HG02642 (cell line): ENCODE measurements at regions not wholly inside any gene's neighbourhood (a gene's known extent, or its start where the extent isn't known, plus 50 kb on each side); places are given as distances from the start of the nearest gene placed in this dataset.

ENCODE experiments used
- ATAC-seq: cut with Tn5 transposase; IDR thresholded peaks from one replicate; pipeline ENCODE4 v1.9.1; 2021; ENCODE audit warnings: mild to moderate bottlenecking; ENCODE audit not compliant: unreplicated experiment, poor library complexity

DNA sequence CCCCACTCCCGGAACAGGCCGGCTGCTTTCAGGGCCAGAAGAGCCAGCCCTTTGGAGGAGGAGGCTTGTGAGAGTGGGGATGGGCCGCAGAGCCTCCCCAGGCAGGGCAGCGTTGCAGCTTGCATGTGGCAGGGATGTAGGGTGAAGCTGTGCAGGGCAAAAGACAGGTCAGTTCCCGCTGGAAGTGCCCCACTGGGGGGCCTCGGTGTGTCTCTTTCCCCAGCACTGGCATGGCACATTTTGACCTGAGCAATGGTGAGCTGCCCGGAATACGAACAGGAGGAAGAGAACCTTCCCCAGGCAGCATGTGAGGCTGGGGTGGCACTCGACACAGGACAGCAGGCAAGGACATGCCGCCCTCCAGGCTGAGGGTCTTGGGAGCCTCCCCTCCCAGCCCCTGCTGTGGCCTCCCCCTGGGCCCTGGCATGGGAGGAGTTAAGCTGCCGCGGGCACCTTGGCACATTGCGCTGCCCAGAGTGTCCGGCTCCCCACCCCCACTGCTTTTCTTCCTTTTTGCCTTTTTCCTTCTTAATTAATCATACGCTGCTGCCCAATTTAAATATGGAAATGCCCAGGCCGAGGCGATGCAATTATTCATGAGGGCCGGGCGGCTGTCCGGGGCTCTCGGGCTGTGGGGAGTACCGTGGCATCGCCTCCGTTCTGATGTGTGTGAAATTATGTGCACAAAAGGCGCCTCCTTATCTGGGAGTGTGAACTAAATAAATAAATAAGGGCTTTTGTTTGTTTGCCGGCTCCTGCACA is 76.0 kb upstream of the WNT7B start:
- ATAC-seq = no peak

GRCh38 chr22:46053563-46054090 is 76.7 kb upstream of the WNT7B start:
- peak; percentile 36 for ATAC-seq

DNA sequence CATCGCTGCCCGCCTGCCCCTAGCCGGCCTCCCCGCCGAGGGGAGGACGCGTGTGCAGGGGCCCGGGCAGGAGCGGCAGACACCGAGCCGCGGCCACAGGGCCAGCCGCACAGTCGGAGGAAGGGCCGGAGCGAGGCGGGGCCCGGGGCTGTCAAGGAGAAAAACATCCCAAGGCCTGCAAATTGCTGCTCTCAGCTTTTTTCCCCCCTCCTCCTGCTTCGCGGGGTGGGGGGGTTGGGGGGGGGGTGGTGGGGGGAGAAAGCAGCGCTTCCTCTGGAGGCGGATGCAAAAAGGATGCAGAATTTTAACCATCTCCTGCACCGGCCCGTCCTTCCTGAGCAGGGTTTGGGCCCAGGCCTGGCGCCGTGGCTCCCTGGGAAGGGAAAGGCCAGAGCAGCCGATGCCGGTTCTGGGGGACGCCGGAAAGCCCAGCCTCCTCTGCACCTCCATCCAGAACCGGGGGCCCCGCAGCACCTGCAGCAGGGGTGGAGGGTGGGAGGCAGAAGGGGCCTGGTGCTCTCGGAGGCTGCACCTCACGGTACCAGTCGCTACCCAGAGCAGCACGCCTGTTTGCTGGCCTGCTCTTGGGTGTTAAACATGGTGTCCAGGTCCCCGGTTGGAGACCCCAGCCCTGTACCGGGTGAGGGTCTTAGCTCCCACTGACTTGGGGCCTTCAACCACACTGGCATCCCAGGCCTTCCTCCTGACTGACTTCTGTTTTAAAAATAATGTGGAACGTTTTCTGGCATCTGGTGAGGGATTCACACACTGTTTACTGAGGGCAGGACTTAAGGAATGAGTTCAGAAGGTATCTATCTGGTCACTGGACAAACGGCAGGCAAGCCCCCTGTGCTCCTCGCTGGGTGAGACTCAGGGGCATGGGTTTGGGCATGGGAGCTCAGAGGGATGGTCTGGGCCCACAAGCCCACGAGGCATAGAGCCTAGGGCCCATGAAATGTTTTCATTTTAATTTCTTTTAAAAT is 77.4 kb upstream of the WNT7B start:
- ATAC-seq = peak; percentile 34

DNA sequence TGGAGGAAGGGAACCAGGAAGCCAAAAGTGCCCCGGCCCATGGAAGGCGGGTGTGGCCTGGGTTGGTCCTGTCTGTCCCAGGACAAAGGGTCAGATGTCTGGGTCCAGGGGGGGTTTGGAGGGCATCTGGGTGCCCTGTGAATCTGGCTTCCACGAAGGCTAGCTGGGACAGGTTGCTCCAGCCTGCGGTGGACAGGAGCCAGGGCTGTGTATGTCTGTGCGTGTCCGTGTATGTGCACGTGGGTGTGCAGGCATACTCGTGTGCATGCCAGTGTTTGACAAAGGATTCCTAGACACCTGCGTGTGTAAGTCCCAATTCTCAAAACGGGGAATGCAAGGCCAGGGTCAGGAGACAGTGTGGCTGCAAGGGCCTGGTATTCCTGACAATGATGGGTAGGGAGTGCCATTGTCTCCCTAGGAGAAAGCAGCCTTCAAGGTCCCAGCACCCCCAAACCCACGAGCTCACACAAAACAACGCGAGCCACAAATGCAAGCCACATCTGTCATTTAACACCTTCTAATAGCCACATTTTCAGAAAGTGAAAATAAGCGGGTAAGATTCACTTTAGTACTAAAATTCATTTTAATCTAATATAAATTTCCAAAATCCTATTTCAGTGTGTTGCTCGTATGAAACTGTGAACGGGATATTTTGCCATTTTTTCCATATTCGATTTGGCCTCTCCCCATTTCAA is 78.4 kb upstream of the WNT7B start:
- ATAC-seq = no peak

GRCh38 chr22:46055911-46056545 is 79.1 kb upstream of the WNT7B start:
- no peak for ATAC-seq

DNA sequence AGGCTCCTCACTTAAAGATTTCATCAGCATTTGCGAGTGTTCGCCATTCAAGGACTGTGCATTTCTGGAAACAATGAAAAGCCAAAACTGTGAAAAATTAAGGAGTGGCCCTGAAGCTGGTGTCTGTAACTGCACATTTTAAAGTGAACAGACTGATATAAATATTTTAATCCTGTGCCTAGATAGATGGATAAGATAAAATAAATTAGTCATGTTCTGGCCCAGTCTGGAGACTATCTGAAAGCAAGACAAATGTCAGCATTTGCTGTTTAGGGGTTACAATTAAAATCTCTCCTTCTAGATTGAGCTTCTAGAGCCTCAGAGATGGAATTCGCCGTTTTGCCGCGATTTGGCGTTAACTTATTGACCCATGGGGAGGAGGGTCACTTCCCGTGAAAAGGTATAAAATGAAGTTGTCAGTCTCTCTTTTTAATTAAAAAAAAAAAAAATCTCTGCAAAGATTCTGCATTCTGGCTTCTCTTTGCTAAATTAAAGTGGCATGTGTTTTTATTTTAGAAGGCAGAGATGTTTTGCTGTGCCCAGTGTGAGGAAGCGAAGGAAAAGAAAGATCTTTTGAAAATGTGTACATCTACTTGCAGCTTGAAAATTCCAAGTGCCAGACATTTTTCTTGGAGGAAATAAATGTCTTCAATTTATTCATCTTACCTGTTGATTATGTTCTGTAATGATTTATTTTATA is 79.7 kb upstream of the WNT7B start:
- ATAC-seq = no peak

DNA sequence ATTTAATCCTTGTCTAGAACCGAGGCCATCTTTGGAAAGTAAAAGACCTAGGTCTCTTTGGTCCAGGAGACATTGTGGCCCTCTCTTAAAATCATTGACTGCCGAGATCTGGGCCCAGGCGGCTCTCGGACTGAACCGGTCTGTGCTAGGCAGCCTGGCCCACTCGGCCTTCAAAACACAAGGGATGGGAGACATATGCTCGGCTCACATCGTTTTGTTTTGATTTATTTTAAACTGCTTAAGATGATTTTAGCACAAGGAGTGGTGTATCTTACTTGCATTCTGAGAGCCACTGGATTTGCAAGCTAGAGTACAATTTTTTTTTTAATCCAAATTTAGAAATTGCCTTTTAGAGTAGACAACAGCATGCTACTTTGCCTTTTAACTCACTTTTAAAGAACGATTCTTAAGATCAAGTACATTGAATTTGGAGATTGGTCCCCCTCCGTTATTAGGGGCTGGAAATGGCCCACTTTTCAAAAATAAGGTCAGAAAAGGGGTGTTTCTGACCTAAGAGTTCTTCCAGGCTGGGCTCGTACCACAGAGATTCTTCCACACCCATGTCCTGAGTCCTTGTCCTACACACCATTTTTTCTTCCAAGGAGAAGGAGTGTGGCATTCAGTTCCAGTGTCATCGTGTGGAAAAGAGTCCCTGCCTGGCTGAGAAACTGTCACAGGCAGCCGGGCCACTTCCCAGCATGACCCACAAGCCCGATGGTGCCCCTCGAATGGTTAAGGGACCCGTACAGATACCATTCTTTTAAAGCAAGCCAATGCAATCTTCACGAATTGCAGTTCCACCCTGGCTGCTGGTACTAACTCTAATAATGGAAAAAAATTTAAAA is 80.5 kb upstream of the WNT7B start:
- peak; percentile 3 for ATAC-seq

- ATAC-seq = peak; percentile 69
Measured at GRCh38 chr22:46058091-46058420, 81.1 kb upstream of the WNT7B start.

DNA sequence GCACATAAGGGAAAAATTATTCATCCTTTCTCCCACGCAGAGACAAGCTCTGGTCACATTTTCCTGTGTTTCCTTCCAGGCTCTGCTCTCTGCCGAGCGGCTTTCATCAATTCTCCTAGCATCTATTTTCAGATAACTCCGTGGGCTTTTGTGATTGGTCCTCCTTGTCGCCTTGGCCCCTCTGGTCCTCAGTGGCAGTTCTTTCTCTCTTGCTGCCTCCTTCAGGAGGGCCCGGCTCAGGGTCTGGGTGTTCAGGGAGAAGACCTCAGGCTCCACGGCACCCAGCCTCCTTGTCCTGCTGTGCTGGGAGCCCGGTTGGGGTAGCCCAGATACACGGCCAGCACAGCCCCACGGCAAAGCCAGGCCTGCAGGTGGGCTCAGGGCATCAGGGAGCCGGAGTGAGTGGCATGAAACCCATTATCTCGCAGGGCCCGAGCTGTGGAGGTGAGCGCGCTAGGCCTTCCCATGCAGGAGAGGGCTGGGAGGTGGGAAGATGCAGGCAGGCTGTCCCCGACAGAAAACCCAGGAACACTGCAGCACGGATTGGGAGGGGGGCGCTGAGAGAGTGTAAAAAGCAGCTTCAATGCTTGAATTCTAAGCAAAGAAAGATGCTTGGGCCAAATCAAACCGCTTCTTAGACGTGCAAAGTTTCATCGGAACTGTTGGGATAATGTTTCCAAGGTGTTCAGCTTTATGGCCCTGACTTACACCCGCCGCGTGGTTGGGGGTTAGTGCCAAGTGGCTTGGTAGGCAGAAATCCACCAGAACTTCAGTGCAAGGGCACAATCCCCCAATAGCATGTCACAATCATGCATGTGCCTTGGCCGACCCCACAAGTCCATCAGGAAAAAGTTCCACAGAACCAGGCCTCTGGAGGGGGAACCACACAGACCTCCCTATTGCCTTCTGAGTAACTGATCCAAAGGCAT is 81.9 kb upstream of the WNT7B start:
- no peak for ATAC-seq

DNA sequence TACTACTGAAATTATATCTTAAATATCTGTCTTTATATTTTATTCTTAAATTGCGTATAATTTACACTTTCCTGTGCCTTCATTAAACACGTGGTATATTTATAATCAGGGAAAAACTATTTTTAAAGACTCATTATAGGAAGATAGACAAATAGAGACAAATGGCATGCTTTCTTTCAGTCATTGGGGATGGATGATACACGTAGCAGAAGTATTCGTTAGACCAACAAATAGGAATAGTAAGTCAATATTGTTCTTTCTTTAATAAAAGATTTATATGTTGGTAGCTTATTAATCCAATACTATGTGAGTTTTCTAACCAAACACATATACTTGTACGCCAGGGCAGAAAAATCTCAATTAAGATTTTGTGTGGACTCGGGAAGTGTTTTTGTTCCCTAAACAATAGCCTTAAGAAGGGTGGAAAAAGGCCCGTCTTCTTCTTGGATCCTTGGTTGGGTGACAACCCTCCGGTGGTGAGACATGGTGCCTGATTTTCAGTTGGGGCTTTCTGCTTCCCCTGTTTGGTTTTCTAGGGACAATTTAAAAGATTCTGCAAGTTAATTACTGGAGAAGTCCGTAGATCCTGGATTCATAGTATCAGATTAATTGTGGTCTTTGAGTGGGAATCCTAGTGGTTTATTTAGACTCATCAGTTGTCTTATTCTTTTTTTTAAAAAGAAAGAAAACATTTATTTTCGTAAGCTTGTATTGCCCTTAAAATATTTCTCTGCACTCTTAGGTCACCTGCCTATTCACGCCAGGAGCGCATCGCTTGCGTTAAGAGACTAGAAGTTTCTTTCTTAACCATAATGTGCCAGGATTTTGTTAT is 83.5 kb upstream of the WNT7B start:
- ATAC-seq = no peak

GRCh38 chr22:46061124-46061500 is 84.2 kb upstream of the WNT7B start:
- ATAC-seq = no peak

- no peak for ATAC-seq
Measured at GRCh38 chr22:46061501-46062231, 84.7 kb upstream of the WNT7B start.

GRCh38 chr22:46062232-46062615 is 85.3 kb upstream of the WNT7B start:
- ATAC-seq = no peak

DNA sequence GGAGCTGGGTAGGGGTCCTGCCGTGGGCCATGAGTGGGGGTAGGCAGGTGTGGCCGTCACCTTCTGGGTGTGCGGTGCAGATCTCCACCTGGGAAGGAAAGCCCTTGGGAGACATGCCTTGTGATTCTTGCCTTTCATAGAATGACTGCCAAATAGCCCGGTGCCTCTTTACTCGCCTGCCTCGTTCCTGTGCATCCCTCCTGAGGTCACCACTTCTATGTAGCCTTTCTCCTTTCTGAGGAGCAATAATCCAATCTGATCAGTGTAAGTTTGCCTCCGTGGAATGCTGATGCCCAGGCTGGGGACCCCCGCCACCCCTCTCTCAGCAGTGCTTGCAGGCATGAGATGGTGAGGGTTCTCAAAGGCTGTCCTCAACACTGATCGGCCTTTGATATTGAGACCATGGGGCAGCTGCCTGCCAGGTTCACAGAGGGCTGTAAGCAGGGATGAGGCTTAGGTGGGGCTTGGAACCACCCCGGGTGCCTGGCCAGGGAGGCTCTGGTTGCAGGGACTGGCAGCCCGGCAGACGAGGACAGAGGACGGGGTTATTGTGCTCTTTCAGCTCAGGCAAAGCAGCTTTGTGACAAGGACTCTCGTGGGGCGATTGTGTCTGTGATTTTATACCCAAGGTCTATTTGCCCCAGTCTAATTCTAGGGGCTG is 86.1 kb upstream of the WNT7B start:
- ATAC-seq = no peak

- ATAC-seq = no peak
Measured at GRCh38 chr22:46063846-46064227, 86.5 kb upstream of the PPARA start.
